Colonic mucosa (tissue), 4 donors: ENCODE measurements at regions not wholly inside any gene's neighbourhood (a gene's known extent, or its start where the extent isn't known, plus 50 kb on each side); places are given as distances from the start of the nearest gene placed in this dataset.

Experiments used
- DNase-seq: peaks from one replicate; pipeline ENCODE4 v3.0.0-alpha.2; 2020
- H3K27ac ChIP-seq: fragments of 200-600 bp; one replicate; pipeline ENCODE4 v1.8.0; 2021
- H3K27me3 ChIP-seq: fragments of 200-600 bp; one replicate; pipeline ENCODE4 v1.8.0; 2021
- H3K36me3 ChIP-seq: fragments of 200-600 bp; one replicate; pipeline ENCODE4 v1.8.0; 2021
- H3K4me1 ChIP-seq: fragments of 200-600 bp; one replicate; pipeline ENCODE4 v1.8.0; 2021; ENCODE audit warnings: mild to moderate bottlenecking
- H3K4me3 ChIP-seq: fragments of 200-600 bp; one replicate; pipeline ENCODE4 v1.8.0; 2021
- H3K9ac ChIP-seq, 2 donors: one replicate each; pipeline ENCODE4 v1.7.0; 2013; ENCODE audit warnings: control low read depth in 2 of 2, low read depth in 2 of 2, low read length in 2 of 2
- H3K9me3 ChIP-seq: fragments of 200-600 bp; one replicate; pipeline ENCODE4 v1.8.0; 2021
- intact Hi-C: fragments of 100-400 bp; cut with DNase I; formaldehyde crosslinking; loops from one replicate; pipeline ENCODE4 v1.14.1; 2022
- TF ChIP-seq, protein P1 (sequence below): fragments of 200-600 bp; IDR thresholded peaks from one replicate; pipeline ENCODE4 v1.8.0; 2022; ENCODE audit warnings: antibody characterized with exemption, mild to moderate bottlenecking
- donor health status: healthy.
- donor health status: DM: no; HTN: no; CAD: no.
- donor health status: DM: no; HTN: no; CAD: no.

DNA sequence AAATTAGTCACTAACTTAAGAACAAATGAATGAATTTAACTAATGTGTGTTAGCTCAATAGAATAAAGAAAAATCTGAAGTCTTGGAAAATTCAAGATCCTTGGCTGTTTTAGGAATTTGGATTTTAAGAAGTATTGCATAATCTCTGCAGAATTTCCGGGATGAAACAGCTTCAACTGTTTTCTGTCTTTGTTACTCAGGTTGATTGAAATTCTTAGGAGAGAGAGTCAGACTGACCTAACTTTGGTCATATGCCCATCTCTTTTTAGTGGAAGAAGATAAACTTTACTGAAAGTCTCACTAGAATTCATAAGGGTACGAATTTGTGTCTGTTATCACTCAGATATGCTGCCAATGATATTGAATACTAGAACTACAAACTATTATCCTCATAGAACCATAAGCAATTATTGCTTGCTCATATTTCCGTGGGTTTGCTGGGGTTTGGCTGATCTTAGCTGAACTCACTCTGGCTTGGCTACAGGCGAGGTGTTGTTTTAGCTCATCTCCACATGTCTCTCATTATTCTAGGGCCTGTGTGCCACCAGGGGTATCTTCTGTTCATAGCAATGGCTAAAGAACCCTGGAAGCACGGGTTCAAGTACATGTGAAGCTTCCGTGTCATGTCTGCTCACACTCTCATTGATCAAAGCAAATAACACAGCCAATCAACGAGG, 257.4 kb upstream of the NOVA1 start:
- DNase-seq = no peak
- Histone ChIP-seq H3K4me1 (no peaks in the 10 kb centered on the region), H3K36me3 (no peaks in the 10 kb centered on the region), H3K9ac (no peak overlapping the region), H3K27me3 (no peaks in the 10 kb centered on the region), H3K27ac (no peak overlapping the region), H3K9me3 (no peaks in the 10 kb centered on the region), H3K4me3 (no peak overlapping the region)
- TF ChIP-seq, protein P1, sequence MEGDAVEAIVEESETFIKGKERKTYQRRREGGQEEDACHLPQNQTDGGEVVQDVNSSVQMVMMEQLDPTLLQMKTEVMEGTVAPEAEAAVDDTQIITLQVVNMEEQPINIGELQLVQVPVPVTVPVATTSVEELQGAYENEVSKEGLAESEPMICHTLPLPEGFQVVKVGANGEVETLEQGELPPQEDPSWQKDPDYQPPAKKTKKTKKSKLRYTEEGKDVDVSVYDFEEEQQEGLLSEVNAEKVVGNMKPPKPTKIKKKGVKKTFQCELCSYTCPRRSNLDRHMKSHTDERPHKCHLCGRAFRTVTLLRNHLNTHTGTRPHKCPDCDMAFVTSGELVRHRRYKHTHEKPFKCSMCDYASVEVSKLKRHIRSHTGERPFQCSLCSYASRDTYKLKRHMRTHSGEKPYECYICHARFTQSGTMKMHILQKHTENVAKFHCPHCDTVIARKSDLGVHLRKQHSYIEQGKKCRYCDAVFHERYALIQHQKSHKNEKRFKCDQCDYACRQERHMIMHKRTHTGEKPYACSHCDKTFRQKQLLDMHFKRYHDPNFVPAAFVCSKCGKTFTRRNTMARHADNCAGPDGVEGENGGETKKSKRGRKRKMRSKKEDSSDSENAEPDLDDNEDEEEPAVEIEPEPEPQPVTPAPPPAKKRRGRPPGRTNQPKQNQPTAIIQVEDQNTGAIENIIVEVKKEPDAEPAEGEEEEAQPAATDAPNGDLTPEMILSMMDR = no peak
- intact Hi-C loops = no loop called here

DNA sequence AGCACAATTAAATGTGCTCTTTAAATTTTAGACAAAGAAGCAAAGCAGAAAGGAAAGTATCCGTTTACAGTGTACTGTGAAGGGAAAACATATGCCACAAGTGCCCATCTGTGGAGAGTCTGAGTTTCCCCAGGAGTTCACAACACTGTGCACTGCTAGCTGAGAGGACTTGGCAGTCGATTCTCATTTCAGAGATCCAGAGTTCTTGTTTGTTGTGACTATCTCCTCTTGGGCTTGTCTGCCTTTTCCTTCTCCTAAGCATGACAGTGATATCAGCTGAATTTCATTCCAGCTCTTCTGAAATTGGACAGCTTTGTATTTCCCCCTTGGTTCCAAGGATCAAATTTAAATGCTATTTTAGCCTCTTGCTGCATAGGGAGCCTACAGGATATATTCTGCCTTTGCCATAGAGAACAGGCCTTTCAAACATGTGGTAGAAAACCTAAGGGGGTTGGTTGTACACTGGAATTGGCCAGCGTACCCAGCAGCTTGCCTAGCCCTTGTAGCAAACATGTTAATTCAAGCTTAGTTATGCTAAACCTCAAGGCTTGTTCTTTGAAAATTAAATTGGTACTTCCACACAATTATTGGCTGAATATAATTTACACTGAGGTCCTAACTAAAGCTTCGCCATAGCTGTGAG, 259.2 kb upstream of the NOVA1 start:
- Histone ChIP-seq H3K9me3 (no peaks in the 10 kb centered on the region), H3K27me3 (no peaks in the 10 kb centered on the region), H3K27ac (no peak overlapping the region), H3K9ac (no peak overlapping the region), H3K36me3 (no peaks in the 10 kb centered on the region), H3K4me3 (no peak overlapping the region), H3K4me1 (no peaks in the 10 kb centered on the region)
- intact Hi-C loops = no loop called here
- TF ChIP-seq, protein P1 = no peak
- no peak for DNase-seq

DNA sequence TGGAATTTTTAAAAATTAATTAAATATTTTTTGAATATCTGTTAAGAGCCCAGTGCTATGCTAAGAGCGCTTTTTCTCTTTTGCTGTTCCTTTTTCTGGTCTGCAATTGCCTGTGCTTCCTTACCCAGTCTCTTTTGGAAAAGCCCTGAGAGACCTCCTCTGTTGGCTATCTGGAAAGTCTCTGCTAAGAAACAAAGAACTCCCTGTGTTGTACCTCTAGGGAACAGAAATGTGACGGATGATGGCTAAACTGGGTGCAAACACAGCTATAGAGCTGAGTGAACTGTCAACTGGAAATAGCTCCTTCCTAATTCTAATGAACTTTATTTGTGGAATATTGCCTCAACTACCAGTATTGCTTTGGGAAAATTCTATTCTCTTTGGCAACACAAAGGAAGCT, 261.6 kb upstream of the NOVA1 start:
- no peaks in the 10 kb centered on the region for H3K4me1 ChIP-seq
- no peak overlapping the region for H3K27ac ChIP-seq
- no peaks in the 10 kb centered on the region for H3K27me3 ChIP-seq
- TF ChIP-seq, protein P1 = no peak
- no peak overlapping the region for H3K9ac ChIP-seq
- no peak for DNase-seq
- H3K4me3 ChIP-seq = no peak overlapping the region
- no peaks in the 10 kb centered on the region for H3K9me3 ChIP-seq
- no peaks in the 10 kb centered on the region for H3K36me3 ChIP-seq
- intact Hi-C loops = no loop called here

DNA sequence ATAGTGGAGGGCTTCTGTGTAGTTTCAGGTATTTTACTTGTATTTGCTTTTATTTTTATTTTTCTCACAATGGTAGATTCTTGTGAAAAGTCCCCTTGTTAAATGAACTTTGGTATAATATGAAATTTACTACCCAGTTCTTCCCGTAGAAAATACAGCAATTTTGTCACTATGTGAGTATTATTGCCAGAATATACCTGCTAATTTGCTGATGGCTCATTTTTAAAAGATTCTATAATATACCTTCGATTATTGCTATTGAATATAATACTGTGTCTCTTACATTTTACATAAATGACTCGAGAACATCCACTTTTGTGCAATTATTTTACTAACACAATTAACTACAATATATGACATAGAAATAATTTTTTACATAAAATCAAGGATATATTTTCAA, 262.3 kb upstream of the NOVA1 start:
- TF ChIP-seq, protein P1 = no peak
- intact Hi-C loops = no loop called here
- DNase-seq = no peak
- Histone ChIP-seq H3K27ac (no peak overlapping the region), H3K36me3 (no peaks in the 10 kb centered on the region), H3K9me3 (no peaks in the 10 kb centered on the region), H3K4me1 (no peaks in the 10 kb centered on the region), H3K27me3 (no peaks in the 10 kb centered on the region), H3K9ac (no peak overlapping the region), H3K4me3 (no peak overlapping the region)

DNA sequence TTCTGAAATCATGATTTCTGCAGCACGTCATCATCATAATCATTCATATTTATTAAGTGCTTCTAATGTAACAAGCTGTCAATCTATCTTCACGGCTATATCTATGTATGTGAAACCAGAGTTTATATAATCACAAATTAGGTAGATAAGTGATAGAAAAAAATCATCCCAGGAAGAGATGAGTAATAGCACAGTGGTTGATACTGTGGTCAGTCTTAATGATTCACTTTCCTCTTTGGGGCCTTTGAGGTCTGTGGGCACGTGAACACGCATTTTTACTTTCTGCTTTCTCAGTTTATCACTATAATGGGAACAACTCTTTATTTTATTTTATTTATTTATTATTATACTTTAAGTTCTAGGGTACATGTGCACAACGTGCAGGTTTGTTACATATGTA, 265.9 kb upstream of the NOVA1 start:
- Histone ChIP-seq H3K9ac (no peak overlapping the region), H3K27me3 (no peaks in the 10 kb centered on the region), H3K4me1 (no peaks in the 10 kb centered on the region), H3K36me3 (no peaks in the 10 kb centered on the region), H3K9me3 (no peaks in the 10 kb centered on the region), H3K4me3 (no peak overlapping the region), H3K27ac (no peak overlapping the region)
- DNase-seq = no peak
- TF ChIP-seq, protein P1 = no peak
- intact Hi-C loops = no loop called here
